Activated CD4-positive, CD25-positive, alpha-beta regulatory T cell treated with anti-CD3 and anti-CD28 coated beads, Interleukin-2, amount 50 U/mL, for 24 hours (primary cell): ENCODE measurements at regions not wholly inside any gene's neighbourhood (a gene's known extent, or its start where the extent isn't known, plus 50 kb on each side); places are given as distances from the start of the nearest gene placed in this dataset.
"Not testable (repeated sequence)": the region's sequence is repeated elsewhere in the genome, so short reads cannot be mapped to it uniquely, and the experiment has no call there.

Experiments
- ATAC-seq, 2 donors: fragments of 150-1000 bp; cut with Tn5 transposase; one replicate each; pipeline ENCODE4 v1.10.0; 2021; ENCODE audit warnings: mild to moderate bottlenecking in 1 of 2, moderate library complexity in 1 of 2

GRCh38 chr16:18725321-18725720, 64.8 kb downstream of the RPS15A start:
- ATAC-seq = not testable (repeated sequence)

GRCh38 chr16:18719978-18720377, 70.2 kb downstream of the RPS15A start:
- ATAC-seq = not testable (repeated sequence)

- not testable (repeated sequence) for ATAC-seq
These were observed 77.6 kb downstream of the RPS15A start for GRCh38 chr16:18712580-18712979.

DNA sequence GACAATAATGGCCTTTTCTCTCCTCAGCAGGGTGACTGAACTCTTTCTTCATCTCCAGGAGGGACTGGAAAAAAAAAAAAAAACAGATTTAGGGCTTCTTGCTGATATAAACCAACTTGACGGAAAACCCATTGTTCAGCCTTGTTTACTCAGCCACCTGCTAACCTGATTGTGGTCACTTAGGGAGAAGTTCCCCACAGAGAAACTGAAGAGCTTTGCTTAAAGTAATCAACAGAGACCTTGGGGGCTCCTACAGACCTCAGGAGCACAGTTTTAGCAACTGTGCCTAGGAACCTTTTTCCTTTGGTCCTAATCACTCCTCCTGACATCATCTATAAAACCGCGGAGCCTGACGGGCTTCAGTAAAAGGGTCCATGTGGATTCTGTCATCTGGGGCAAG, 79.5 kb downstream of the RPS15A start:
- not testable (repeated sequence) for ATAC-seq

DNA sequence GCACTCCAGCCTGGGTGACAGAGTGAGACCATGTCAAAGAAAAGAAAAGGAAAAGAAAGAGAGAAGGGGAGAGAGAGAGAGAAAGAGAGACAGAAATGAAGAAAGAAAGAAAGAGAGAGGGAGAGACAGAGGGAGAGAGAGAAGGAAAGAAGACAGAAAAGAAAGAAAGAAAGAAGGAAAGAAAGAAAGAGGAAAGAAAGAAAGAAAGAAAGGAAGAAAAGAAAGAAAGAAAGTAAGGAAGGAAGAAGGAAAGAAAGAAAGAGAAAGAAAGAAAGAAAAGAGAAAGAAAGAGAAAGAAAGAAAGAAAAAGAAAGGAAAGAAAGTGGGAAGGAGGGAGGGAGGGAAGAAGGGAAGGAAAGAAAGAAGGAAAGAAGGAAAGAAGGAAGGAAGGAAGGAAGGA, 88.9 kb downstream of the RPS15A start:
- ATAC-seq = not testable (repeated sequence)

GRCh38 chr16:18696029-18696428, 94.1 kb downstream of the RPS15A start:
- not testable (repeated sequence) for ATAC-seq

- ATAC-seq = peak in 1 of 2 donors; percentile 24
These were observed 103.8 kb downstream of the RPS15A start for GRCh38 chr16:18686079-18686968.

DNA sequence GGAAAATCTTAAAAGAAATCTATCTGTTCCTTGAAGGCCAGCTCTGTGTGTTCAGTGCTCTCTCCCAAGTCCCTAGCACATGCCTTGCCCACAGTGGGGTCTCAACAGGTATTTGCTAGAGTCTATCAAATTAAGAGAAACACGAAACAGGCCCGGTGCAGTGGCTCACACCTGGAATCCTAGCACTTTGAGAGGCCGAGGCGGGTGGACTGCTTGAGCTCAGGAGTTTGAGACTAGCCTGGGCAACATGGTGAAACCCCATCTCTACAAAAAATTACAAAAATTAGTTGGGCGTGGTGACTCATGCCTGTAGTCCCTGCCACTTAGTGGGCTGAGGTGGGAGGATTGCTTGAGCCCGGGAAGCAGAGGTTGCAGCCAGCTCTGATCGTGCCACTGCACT, 83.9 kb upstream of the NOMO2 start:
- not testable (repeated sequence) for ATAC-seq

DNA sequence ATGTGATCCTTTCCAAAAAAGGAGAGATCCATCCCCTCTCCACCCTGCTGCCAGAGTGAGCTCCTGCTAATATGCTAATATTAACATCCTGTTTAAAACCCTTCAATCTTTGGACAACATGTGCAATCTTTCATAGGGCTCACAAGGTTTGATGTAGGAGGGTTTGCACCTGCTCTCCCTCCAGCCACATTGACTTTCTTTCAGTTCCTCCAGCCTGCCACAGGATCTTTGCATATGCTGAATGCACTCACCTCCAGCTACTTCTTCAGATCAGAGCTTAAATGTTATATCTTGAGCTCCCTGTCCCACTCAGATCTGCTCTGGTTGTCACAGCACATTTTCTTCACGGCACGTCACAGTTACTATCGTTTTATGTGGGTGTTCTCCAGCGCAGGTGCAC, 75.0 kb upstream of the NOMO2 start:
- not testable (repeated sequence) for ATAC-seq

DNA sequence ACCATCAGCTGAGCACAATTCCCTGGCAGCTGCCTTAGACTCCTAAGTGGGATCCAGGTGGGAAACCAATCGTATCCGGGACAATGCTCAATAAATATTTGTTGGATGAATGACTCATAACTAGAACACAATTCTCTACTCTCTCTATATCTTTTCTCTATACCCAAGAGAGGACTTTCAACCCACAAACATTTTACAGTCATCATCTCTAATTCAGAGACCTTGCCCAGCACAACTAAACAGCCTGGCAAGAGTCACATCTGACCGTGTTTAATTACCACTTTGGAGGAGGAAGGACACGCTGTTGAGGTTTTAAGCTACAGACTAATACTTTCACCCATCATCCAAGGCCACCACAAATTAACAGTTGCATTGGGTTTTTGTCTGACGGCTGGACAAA, 74.3 kb upstream of the NOMO2 start:
- not testable (repeated sequence) for ATAC-seq

DNA sequence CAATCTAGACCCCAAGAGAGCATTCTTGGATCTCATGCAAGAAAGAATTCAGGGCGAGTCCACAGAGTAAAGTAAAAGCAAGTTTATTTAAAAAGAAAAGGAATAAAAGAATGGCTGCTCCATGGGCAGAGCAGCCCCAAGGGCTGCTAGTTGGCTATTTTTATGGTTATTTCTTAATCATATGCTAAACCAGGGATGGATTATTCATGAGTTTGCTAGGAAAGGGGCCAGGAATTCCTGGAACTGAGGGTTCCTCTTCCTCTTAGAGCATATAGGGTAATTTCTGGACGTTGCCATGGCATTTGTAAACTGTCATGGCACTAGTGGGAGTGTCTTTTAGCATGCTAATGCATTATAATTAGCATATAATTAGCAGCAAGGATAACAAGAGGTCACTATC, 73.1 kb upstream of the NOMO2 start:
- not testable (repeated sequence) for ATAC-seq

DNA sequence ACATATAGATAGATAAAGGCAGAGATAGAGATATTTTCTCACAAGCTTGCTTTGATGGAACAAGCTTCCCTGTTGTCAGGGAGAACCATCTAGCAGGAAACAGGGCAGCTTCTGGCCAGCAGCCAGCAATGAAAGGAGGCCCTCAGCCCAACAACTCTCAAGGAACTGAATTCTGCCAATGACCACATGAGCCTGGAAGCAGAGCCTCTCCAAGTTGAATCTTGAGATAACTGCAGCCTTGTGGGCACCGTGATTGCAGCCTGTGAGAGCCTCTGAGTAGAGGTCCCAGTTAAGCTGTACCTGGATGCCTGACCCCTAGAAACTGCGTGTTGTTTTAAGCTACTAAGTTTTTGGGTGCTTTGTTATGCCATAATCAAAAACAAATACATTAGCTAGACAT, 69.8 kb upstream of the NOMO2 start:
- ATAC-seq = not testable (repeated sequence)

DNA sequence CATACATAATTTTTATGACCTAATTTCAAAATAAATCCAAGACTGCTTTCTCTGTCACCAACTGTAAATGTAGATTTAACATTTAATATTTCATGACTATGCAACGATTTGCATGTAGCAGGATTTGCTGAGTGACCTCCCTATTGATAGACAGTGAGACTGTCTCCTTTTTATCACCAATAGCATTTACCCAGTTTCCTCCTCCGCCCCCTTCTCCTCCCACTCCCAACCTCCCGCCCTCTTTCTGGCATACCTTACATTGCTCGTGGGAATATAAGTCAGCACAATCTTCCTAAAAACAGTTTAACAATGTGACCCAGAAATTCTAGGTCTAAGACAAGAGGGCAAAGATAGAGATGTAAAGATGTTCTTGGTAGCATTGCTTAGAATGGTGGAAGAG, 55.1 kb upstream of the NOMO2 start:
- not testable (repeated sequence) for ATAC-seq

DNA sequence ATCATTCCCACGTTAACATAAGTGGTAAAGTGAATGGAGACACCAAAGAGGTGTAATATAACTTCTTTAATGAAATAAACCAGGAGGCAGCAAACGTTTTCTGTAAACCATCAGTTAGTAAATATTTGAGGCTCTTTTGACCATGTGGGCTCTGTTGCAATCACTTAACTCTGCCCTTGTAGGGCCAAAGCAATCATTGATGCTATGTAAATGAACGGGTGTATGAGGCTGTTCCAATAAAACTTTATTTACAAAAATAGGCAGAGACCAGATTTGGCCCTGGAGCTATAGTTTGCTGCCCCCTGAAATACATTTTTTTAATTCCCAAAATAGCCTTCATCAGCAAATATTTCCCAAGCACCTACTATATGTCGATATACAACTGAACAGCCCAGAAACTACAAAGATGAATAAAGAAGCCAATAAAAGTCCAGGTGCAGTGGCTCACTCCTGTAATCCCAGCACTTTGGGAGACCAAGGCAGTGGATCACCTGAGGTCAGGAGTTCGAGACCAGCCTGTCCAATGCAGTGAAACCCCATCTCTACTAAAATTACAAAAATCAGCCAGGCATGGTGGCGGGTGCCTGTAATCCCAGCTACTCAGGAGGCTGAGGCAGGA, 54.3 kb upstream of the NOMO2 start:
- ATAC-seq = not testable (repeated sequence)
